ENCODE measurements at regions not wholly inside any gene's neighbourhood (a gene's known extent, or its start where the extent isn't known, plus 50 kb on each side); places are given as distances from the start of the nearest gene placed in this dataset.

GRCh38 chr14:98698341-98698740, 573.7 kb downstream of the BCL11B start:
- no peak for ATAC-seq
- no peaks in the 10 kb centered on the region for H3K4me1 ChIP-seq
- no peaks in the 10 kb centered on the region for H3K9me3 ChIP-seq
- peaks cover 10% of the 10 kb centered on the region for H3K27me3 ChIP-seq
- H3K36me3 ChIP-seq = no peaks in the 10 kb centered on the region
- H3K27ac ChIP-seq = no peak overlapping the region
- H3K4me3 ChIP-seq = no peak overlapping the region
- TF ChIP-seq POLR2A (IDR thresholded peaks at IDR 0.05) = no peak
- TF ChIP-seq EP300 (IDR thresholded peaks at IDR 0.05) = no peak
- TF ChIP-seq, protein P1, sequence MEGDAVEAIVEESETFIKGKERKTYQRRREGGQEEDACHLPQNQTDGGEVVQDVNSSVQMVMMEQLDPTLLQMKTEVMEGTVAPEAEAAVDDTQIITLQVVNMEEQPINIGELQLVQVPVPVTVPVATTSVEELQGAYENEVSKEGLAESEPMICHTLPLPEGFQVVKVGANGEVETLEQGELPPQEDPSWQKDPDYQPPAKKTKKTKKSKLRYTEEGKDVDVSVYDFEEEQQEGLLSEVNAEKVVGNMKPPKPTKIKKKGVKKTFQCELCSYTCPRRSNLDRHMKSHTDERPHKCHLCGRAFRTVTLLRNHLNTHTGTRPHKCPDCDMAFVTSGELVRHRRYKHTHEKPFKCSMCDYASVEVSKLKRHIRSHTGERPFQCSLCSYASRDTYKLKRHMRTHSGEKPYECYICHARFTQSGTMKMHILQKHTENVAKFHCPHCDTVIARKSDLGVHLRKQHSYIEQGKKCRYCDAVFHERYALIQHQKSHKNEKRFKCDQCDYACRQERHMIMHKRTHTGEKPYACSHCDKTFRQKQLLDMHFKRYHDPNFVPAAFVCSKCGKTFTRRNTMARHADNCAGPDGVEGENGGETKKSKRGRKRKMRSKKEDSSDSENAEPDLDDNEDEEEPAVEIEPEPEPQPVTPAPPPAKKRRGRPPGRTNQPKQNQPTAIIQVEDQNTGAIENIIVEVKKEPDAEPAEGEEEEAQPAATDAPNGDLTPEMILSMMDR (IDR thresholded peaks at IDR 0.05) = no peak
- no peak for TF ChIP-seq POLR2AphosphoS5 (IDR thresholded peaks at IDR 0.05)
- 100% methylated on average over 1 of the region's 3 CpGs; no CpG with 5 or more reads in 1 of the 2 donors for WGBS, 2 donors (ENCODE audit: low coverage in 1 of 2)

GRCh38 chr14:98700748-98701147, 571.2 kb downstream of the BCL11B start:
- Histone ChIP-seq H3K9me3 (no peaks in the 10 kb centered on the region), H3K27me3 (peaks cover 15% of the 10 kb centered on the region), H3K27ac (no peak overlapping the region), H3K36me3 (no peaks in the 10 kb centered on the region), H3K4me3 (no peak overlapping the region), H3K4me1 (no peaks in the 10 kb centered on the region)
- TF ChIP-seq POLR2A (IDR thresholded peaks at IDR 0.05) = no peak
- no peak for TF ChIP-seq POLR2AphosphoS5 (IDR thresholded peaks at IDR 0.05)
- no peak for TF ChIP-seq EP300 (IDR thresholded peaks at IDR 0.05)
- TF ChIP-seq, protein P1 (IDR thresholded peaks at IDR 0.05) = no peak
- WGBS, 2 donors (ENCODE audit: low coverage in 1 of 2) = 63 to 65% methylated on average over 3 of the region's 3 CpGs
- ATAC-seq = no peak

DNA sequence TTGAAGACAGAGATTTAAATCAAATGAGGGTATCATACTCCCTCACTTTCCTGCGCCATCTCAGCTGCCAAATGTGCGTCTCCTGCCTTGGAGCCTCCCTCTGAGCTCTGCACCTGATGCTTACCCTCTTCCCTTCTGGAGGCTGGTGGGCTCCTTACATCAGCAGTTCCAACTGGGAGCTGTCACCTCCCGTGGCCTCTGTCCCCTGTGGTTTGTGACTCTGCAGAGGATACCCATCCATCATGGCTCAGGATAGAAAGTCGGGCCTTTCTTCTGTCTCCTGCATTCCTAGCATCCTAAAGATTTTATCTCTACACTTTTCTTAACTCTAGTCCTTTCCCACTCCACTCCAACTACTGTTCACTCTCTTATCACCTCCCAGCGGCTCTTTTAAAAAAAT, 570.6 kb downstream of the BCL11B start:
- TF ChIP-seq, protein P1 (IDR thresholded peaks at IDR 0.05) = no peak
- TF ChIP-seq POLR2AphosphoS5 (IDR thresholded peaks at IDR 0.05) (no peak), EP300 (IDR thresholded peaks at IDR 0.05) (no peak), POLR2A (IDR thresholded peaks at IDR 0.05) (no peak)
- Histone ChIP-seq H3K4me3 (no peak overlapping the region), H3K27ac (no peak overlapping the region), H3K36me3 (no peaks in the 10 kb centered on the region), H3K4me1 (no peaks in the 10 kb centered on the region), H3K27me3 (peaks cover 15% of the 10 kb centered on the region), H3K9me3 (no peaks in the 10 kb centered on the region)
- no peak for ATAC-seq
- WGBS, 2 donors (ENCODE audit: low coverage in 1 of 2) = 38 to 45% methylated on average over 4 to 5 of the region's 5 CpGs

GRCh38 chr14:98704441-98704840, 567.6 kb downstream of the BCL11B start:
- ATAC-seq = no peak
- peaks cover 15% of the 10 kb centered on the region for H3K27me3 ChIP-seq
- TF ChIP-seq POLR2AphosphoS5 (IDR thresholded peaks at IDR 0.05) = no peak
- no peak for TF ChIP-seq POLR2A (IDR thresholded peaks at IDR 0.05)
- TF ChIP-seq, protein P1 (IDR thresholded peaks at IDR 0.05) = no peak
- TF ChIP-seq EP300 (IDR thresholded peaks at IDR 0.05) = no peak
- no peak overlapping the region for H3K4me3 ChIP-seq
- WGBS, 2 donors (ENCODE audit: low coverage in 1 of 2) = 0 to 13% methylated on average over 1 to 3 of the region's 3 CpGs
- H3K36me3 ChIP-seq = no peaks in the 10 kb centered on the region
- H3K4me1 ChIP-seq = no peaks in the 10 kb centered on the region
- H3K9me3 ChIP-seq = no peaks in the 10 kb centered on the region
- no peak overlapping the region for H3K27ac ChIP-seq

DNA sequence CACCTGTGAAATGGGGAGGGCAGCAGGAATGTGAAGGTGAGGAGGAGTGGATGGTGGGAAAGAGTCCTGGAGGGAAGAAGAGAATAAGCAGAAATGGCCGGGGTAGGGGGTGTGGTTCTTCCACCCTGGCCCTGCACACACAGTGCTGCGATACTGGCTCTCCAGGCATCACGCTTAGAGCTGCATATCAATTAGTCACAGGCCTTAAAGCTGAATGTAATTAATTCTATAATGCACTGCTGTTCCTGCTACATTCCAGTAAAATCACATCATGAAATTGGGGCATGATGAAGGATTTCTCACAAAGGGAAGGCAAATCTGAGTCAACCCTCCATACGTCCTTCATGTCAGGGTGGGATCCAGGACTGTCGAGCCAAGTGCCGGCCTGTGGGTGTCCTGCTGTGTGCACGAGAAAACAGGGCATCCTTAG, 566.1 kb downstream of the BCL11B start:
- 14 to 39% methylated on average over 4 of the region's 7 CpGs for WGBS, 2 donors (ENCODE audit: low coverage in 1 of 2)
- Histone ChIP-seq H3K4me3 (no peak overlapping the region), H3K27me3 (peaks cover 15% of the 10 kb centered on the region), H3K9me3 (no peaks in the 10 kb centered on the region), H3K27ac (no peak overlapping the region), H3K36me3 (no peaks in the 10 kb centered on the region), H3K4me1 (no peaks in the 10 kb centered on the region)
- TF ChIP-seq POLR2AphosphoS5 (IDR thresholded peaks at IDR 0.05) (no peak), EP300 (IDR thresholded peaks at IDR 0.05) (no peak), POLR2A (IDR thresholded peaks at IDR 0.05) (no peak)
- TF ChIP-seq, protein P1 (IDR thresholded peaks at IDR 0.05) = no peak
- ATAC-seq = no peak
